Glutamatergic neuron (in vitro differentiated cells): ENCODE measurements at regions not wholly inside any gene's neighbourhood (a gene's known extent, or its start where the extent isn't known, plus 50 kb on each side); places are given as distances from the start of the nearest gene placed in this dataset.

Source experiments
- DNase-seq: peaks from one replicate; pipeline ENCODE4 v3.0.0; 2022
- H3K27ac Mint-ChIP-seq: one replicate; pipeline ENCODE4 v1.8.0; 2020; ENCODE audit warnings: mild to moderate bottlenecking, mixed read lengths, inconsistent platforms; ENCODE audit not compliant: unreplicated experiment
- H3K27me3 Mint-ChIP-seq: one replicate; pipeline ENCODE4 v1.8.0; 2020; ENCODE audit warnings: mild to moderate bottlenecking, moderate library complexity, mixed read lengths, inconsistent platforms; ENCODE audit not compliant: unreplicated experiment
- H3K36me3 Mint-ChIP-seq: one replicate; pipeline ENCODE4 v1.8.0; 2020; ENCODE audit warnings: mild to moderate bottlenecking, mixed read lengths, inconsistent platforms; ENCODE audit not compliant: unreplicated experiment
- H3K4me1 Mint-ChIP-seq: one replicate; pipeline ENCODE4 v1.8.0; 2020; ENCODE audit warnings: mild to moderate bottlenecking, low read depth, mixed read lengths, inconsistent platforms; ENCODE audit not compliant: unreplicated experiment
- H3K4me3 Mint-ChIP-seq: one replicate; pipeline ENCODE4 v1.8.0; 2020; ENCODE audit warnings: mild to moderate bottlenecking, mixed read lengths, inconsistent platforms; ENCODE audit not compliant: unreplicated experiment
- H3K9me3 Mint-ChIP-seq: one replicate; pipeline ENCODE4 v1.8.0; 2020; ENCODE audit warnings: mild to moderate bottlenecking, moderate library complexity, mixed read lengths, inconsistent platforms; ENCODE audit not compliant: unreplicated experiment
- CTCF ChIP-seq: fragments of 200-600 bp; sonication (generic); IDR thresholded peaks from one replicate; pipeline ENCODE4 v1.5.0; 2021; ENCODE audit not compliant: partially characterized antibody, unreplicated experiment

GRCh38 chr7:85710960-85711359, 524.1 kb upstream of the SEMA3D start:
- no peak overlapping the region for H3K4me3 Mint-ChIP-seq
- no peaks in the 10 kb centered on the region for H3K27me3 Mint-ChIP-seq
- no peaks in the 10 kb centered on the region for H3K4me1 Mint-ChIP-seq
- no peaks in the 10 kb centered on the region for H3K9me3 Mint-ChIP-seq
- DNase-seq, result no peak
- no peaks in the 10 kb centered on the region for H3K36me3 Mint-ChIP-seq
- no peak for TF ChIP-seq CTCF
- H3K27ac Mint-ChIP-seq, result no peak overlapping the region

GRCh38 chr7:85708221-85708620, 521.4 kb upstream of the SEMA3D start:
- no peaks in the 10 kb centered on the region for H3K9me3 Mint-ChIP-seq
- no peaks in the 10 kb centered on the region for H3K4me1 Mint-ChIP-seq
- no peak overlapping the region for H3K4me3 Mint-ChIP-seq
- no peaks in the 10 kb centered on the region for H3K36me3 Mint-ChIP-seq
- TF ChIP-seq CTCF, result no peak
- H3K27ac Mint-ChIP-seq, result no peak overlapping the region
- no peak for DNase-seq
- no peaks in the 10 kb centered on the region for H3K27me3 Mint-ChIP-seq

- Mint-ChIP-seq H3K27me3 (no peaks in the 10 kb centered on the region), H3K4me1 (no peaks in the 10 kb centered on the region), H3K4me3 (no peak overlapping the region), H3K9me3 (no peaks in the 10 kb centered on the region), H3K36me3 (no peaks in the 10 kb centered on the region), H3K27ac (no peak overlapping the region)
- DNase-seq, result no peak
- no peak for TF ChIP-seq CTCF
Observed at GRCh38 chr7:85705076-85705475, 518.2 kb upstream of the SEMA3D start.

GRCh38 chr7:85703251-85704010, 516.6 kb upstream of the SEMA3D start:
- Mint-ChIP-seq H3K27me3 (no peaks in the 10 kb centered on the region), H3K36me3 (no peaks in the 10 kb centered on the region), H3K27ac (no peak overlapping the region), H3K4me3 (no peak overlapping the region), H3K9me3 (no peaks in the 10 kb centered on the region), H3K4me1 (no peaks in the 10 kb centered on the region)
- no peak for TF ChIP-seq CTCF
- DNase-seq, result no peak

DNA sequence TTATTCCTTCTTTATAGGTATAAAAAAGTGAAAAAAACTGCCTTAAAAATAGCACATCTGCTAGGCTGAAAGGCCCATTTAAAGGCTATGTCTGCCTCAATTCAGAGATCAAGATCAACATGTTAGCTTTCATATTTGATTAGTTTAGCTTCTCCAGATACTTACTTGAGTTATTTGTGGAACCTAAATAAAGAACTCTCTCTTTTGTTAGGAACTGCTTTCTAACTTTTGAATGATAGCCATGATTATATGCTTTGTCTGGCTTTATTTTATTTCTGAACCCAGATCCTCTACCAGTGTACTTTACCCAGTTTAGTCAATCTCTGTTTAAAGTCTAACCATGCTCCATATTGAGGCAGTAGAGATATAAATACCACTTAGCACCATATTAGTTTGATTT, 515.5 kb upstream of the SEMA3D start:
- Mint-ChIP-seq H3K27ac (no peak overlapping the region), H3K36me3 (no peaks in the 10 kb centered on the region), H3K9me3 (no peaks in the 10 kb centered on the region), H3K4me1 (no peaks in the 10 kb centered on the region), H3K27me3 (no peaks in the 10 kb centered on the region), H3K4me3 (no peak overlapping the region)
- DNase-seq, result no peak
- no peak for TF ChIP-seq CTCF
